AG20443 (cell line): ENCODE measurements at regions not wholly inside any gene's neighbourhood (a gene's known extent, or its start where the extent isn't known, plus 50 kb on each side); places are given as distances from the start of the nearest gene placed in this dataset.
A peak's percentile ranks its signal among the peaks of the same experiment; 100 is the strongest.

Experiments
- DNase-seq: peaks from one replicate; pipeline ENCODE4 v3.0.0; 2012; ENCODE audit warnings: low spot score, mixed read lengths

DNA sequence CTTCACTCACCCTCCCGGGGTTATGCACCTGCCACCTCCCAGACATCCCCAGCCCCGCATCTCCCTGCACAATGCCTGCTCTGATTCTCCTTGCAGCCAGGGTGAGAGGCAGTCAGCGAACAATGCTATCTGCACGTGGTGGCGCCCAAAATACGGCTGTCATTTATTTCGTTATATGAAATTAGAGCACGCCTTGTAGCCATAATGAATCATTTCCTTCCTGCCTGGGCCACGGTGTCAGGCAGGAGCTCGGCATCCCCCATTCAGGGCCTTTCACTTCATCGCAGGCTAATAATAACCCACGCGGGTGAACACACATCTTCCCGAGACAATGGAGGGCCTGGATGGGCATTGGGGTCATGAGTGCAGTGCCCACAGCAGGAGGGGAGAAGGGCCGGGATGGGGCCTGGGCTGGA, 143.8 kb upstream of the ZNF507 start:
- no peak for DNase-seq

GRCh38 chr19:32202244-32202643, 143.2 kb upstream of the ZNF507 start:
- DNase-seq: no peak

- DNase-seq: no peak
These were observed 142.2 kb upstream of the ZNF507 start for GRCh38 chr19:32203161-32203560.

DNA sequence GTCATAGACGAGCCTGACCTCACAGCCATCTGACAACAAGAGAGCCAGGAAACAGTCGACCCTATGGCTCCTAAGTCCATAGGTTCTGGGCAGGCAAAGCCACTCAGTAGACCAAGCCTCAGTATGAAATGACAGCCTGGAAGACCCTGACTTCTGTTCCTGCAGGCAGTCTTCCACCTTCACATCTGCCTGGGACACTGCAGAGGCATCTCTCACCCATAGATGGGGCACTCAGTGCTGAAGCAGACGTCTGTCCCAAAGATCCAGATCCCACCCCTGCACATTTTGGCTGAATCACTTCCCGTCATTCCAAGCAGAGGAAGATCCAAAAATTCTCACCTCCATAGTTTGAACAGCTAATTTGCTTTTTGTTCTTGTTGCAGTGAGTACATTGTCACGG, 139.3 kb upstream of the ZNF507 start:
- DNase-seq: no peak

- no peak for DNase-seq
These were observed 137.3 kb upstream of the ZNF507 start for GRCh38 chr19:32208060-32208459.

DNA sequence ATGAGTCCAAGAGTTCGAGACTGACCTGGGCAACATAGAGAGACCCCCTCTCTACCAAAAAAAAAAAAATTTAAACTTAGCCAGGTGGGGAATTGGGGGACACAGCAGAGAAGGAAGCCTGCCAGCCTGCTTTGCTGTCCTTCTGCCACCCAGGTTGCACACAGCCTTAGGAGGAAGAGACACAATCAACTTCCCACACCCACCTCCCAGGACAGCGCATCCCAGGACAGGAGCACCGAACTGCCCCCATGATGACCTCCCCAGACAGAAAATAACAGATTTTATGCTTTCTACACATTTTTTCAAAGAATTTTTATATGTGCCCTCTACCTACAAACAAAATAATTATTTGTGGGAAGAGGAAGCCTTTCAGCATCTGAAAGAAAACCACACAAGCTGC, 126.0 kb upstream of the ZNF507 start:
- no peak for DNase-seq

- no peak for DNase-seq
These were observed 125.4 kb upstream of the ZNF507 start for GRCh38 chr19:32219881-32220472.

- DNase-seq: no peak
These were observed 124.5 kb upstream of the ZNF507 start for GRCh38 chr19:32220951-32221350.

- no peak for DNase-seq
These were observed 122.9 kb upstream of the ZNF507 start for GRCh38 chr19:32222556-32222955.

DNA sequence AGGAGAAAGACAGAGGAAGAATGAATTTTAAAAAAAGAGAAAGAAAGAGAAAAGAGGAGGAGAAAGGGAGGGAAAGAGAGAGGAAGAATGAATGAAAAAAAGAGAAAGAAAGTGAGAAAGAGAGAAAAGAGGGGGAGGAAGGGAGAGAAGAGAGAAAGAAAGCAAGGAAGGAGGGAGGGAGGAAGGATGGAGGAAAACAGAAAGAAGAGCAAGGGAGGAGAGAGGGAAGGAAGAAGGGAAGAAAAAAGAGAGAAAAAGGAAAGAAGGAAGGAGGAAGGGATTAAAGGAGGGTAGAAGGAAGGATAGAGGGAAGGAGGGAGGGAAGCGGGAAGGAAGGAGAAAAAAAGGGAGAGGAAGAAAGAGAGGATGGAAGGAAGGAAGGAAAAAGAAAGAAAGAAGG, 122.3 kb upstream of the ZNF507 start:
- DNase-seq: no peak

DNA sequence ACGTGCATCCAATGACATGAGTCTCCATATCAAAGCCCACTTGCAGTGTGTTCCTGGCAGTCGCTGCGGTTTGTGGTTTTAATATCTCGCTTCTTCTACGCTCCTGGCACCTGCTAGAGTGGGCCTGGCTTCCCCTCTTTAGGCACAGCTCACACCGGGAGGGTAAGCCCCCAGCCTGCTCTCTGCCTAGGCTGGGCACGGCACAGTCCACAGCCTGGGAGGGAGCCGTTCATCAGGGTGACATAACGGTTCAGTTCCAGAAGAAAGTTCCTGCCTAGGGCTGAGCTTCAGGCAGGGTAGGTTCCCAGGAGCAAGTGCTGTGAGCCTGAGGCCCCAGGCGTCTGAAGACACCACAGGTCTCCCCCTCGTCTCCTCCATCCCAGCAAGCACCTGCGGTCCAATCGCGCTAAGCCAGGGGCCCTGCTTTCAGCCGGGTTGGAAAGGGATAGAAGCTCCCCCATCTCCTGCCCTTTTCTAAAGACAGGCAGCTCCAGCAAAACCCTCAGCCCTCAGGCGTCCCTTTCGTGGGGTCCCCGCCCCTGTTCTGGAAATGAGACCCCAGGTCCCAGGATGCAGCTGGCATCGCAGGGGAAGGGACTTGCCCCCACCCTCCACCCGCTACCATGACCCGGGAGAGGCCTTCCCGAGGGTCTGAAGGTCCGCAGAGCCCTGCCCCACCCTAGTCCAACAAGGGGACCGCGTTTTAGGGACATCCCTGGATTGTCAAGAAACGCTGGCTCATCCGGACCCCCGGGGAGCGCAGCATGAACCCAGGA, 121.6 kb upstream of the ZNF507 start:
- DNase-seq: no peak

DNA sequence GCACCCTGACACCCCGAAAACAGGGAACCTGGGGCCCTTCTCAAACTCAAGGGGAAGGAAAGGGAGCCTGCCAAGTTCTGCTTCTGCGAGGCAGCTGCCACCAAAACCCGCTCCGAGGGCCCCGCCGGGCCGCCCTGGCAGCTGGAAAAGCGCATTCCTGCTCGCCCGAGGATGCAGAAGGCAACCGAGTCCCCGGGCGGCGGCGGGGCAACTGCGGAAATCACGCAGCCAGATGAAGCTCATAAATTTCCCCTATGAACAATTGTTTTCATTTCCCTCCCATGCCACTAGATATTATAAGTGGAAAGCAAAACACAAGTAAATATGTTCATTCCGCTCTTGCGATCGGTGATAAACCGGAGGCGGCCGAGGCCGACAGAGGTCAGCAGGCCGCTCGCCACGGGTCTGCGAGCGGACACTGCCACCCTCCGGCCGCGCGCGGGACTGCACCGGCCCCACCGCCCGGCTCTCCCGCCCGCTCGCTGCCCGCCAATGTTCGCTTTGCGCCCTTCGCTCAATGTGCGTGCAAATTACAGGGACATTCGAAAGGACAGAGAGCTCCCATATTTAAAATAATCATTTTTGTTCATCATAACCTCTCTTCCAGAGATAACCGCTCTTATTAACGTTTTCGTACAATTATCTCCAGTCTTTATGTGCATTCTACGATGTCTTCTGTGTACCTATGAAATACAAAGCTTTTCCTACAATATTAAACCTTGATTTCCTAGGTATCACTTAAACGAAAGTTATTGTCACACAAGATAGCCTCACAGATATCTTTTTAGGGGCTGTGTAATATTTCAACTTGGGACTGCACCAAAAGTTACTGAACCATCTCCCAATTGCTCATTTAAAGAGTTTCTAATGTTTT, 120.8 kb upstream of the ZNF507 start:
- peak; percentile 95 for DNase-seq

GRCh38 chr19:32227561-32228165, 117.7 kb upstream of the ZNF507 start:
- no peak for DNase-seq

DNA sequence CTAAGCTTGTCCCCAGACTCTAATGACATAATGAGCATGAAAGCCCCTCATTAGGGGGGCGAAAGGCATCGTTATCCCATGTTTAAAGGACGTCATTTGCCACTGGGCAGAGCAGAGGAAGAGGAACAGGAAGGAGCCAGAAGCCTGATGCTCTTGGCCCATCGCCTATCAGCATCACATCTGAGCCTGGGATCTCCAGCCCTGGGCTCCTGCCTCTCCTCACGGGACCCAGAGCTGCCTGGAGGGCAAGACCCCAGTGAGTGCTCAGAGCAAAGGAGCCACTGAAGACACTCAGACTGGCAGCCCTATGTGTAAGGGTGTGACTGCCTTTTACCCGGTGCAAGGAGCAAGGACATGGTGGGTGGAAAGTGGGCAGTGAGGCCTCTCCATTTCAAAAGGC, 115.0 kb upstream of the ZNF507 start:
- no peak for DNase-seq

- DNase-seq: no peak
These were observed 114.4 kb upstream of the ZNF507 start for GRCh38 chr19:32231020-32231419.

DNA sequence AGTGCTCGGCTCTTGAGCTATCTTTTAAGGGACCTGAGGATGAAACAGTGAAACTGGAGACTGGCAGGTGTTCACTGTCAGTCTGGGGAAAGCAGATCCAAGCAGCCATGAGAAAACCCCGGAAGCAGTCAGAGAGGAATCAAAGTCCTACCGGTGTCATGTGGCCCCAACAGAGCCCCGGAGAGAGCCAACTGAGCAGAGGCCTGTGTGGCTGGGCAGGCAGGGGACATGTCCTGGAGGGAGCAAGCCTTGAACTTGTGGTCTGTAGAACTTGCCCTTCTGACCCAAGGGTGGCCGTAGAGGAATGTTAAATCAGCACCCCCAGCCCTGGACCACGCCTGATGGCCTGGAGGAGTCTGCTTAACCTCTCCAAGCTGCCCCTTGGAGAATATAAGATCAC, 113.7 kb upstream of the ZNF507 start:
- no peak for DNase-seq

DNA sequence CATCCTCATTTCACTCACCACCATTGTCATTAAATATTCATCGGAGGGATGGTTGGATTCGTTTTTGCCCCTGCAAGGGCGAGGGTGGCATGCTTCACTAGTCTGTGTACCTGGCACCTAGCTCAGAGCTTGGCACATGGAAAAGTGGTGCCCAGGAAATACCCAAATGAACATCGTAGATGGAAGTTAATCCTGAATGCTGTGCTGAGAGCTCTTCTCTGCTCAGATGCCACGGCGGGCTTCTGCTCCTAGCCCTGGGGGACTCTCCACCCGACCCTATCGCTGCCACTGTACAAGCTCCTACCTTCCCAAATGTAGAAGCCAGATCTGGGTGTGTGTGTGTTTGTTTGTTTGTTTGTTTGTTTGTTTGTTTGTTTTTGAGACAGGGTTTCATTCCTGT, 113.0 kb upstream of the ZNF507 start:
- no peak for DNase-seq

- DNase-seq: no peak
These were observed 112.3 kb upstream of the ZNF507 start for GRCh38 chr19:32233091-32233490.

DNA sequence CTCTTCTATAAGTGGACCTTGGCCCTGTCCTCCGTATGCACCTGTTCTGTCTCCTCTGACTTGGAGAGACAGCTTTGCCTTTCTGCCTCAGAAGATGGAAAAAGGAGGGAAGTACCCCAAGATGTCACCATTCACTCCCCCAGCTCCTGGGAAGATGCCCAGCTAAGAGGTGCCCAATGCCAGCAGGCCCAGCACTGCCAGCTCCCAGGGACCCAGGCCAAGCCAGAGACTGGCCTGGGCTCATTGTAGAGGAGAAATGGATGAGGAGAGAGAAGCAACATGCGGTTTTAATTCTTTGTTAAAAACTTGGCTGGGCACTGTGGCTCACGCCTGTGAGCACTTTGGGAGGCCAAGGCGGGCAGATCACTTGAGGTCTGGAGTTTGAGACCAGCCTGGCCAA, 111.5 kb upstream of the ZNF507 start:
- no peak for DNase-seq

- no peak for DNase-seq
These were observed 110.7 kb upstream of the ZNF507 start for GRCh38 chr19:32234663-32235217.

DNA sequence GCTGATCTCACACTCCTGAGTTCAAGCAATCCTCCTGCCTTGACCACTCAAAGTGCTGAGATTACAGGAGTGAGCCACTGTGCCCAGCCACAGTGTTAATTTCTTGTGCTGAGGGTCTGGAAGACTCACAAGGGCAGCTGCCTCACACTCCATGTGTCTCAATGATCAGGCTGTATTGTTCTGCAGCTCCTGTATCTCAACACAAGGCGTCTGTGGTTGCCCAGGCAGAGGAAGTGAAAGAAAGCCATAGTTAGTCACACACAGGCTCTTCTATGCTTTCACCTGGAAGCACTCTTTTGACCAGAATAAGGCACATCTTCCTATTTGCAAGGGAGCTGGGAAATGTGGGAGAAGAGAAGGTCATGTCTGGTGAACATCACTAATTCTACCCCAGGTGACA, 107.3 kb upstream of the ZNF507 start:
- no peak for DNase-seq

DNA sequence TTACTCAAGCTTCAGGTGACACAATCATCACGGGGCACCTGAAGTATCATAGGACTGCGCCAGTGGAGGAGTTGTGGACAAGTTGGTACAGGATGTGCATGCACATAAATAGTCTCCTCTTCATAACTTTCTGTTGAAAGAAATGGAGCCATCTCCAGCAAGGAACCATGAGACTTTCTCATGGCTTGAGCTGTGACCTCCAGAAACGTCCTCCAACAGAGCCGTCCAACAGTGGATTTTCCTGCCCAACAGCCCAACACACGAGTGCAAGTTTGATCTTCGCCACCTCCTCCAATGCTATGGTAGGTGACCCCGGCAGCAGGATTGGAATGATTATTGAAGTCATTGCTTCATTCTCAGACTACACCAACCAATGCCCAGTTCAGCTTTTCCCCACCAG, 105.1 kb upstream of the ZNF507 start:
- no peak for DNase-seq
